ENCODE measurements at regions not wholly inside any gene's neighbourhood (a gene's known extent, or its start where the extent isn't known, plus 50 kb on each side); places are given as distances from the start of the nearest gene placed in this dataset.

GRCh38 chr11:134730561-134731212, 318.6 kb upstream of the B3GAT1 start:
- Histone ChIP-seq H2BK120ac (ENCODE audit: low read depth, low read length, poor library complexity, severe bottlenecking) (no peak overlapping the region), H2BK5ac (ENCODE audit: insufficient read length, low read length) (no peak overlapping the region), H3K14ac (ENCODE audit: insufficient read depth, low read length) (no peak overlapping the region), H3K9me3 (ENCODE audit: control insufficient read depth, low read depth, low read length) (no peaks in the 10 kb centered on the region), H3K4me1 (ENCODE audit: insufficient read depth, low read length) (peaks cover 6% of the 10 kb centered on the region; the same call in 1 of the 2 replicates), H3K4ac (ENCODE audit: low read depth, low read length) (no peak overlapping the region), H4K91ac (ENCODE audit: insufficient read length, low read depth, low read length) (no peak overlapping the region), H2BK20ac (ENCODE audit: low read depth, low read length, poor library complexity, severe bottlenecking) (no peak overlapping the region), H3K79me2 (ENCODE audit: insufficient read depth, low read length) (no peaks in the 10 kb centered on the region), H3T11ph (ENCODE audit: low read length) (no peak overlapping the region), H3K18ac (ENCODE audit: insufficient read length, low read depth, low read length) (no peak overlapping the region), H3K27me3 (ENCODE audit: insufficient read depth, low read length) (no peaks in the 10 kb centered on the region), H3K79me1 (ENCODE audit: insufficient read depth, low read depth, low read length, poor library complexity, severe bottlenecking) (no peaks in the 10 kb centered on the region), H3K56ac (ENCODE audit: insufficient read length, low read depth, low read length) (no peak overlapping the region), H4K20me1 (ENCODE audit: control insufficient read depth, insufficient read depth, insufficient read length) (no peaks in the 10 kb centered on the region), H2AFZ (ENCODE audit: low read length) (no peak overlapping the region), H3K23me2 (ENCODE audit: insufficient read length, low read depth, low read length, poor library complexity, severe bottlenecking) (no peaks in the 10 kb centered on the region), H4K5ac (ENCODE audit: insufficient read length, low read depth, low read length) (no peak overlapping the region), H2BK12ac (ENCODE audit: insufficient read length, low read depth, low read length) (no peak overlapping the region), H4K8ac (replicated peaks; ENCODE audit: insufficient read length, low read depth, low read length) (no peak overlapping the region), H3K27ac (ENCODE audit: insufficient read length, low read depth, low read length) (no peak overlapping the region), H3K23ac (ENCODE audit: insufficient read length, low read depth, low read length) (no peak overlapping the region), H2AK5ac (ENCODE audit: insufficient read length, low read length) (no peak overlapping the region), H3K4me2 (ENCODE audit: insufficient read depth, insufficient read length, low read length) (no peak overlapping the region), H3K9ac (ENCODE audit: extremely low read depth, insufficient read length, low read length) (no peak overlapping the region), H2BK15ac (ENCODE audit: low read depth, low read length) (no peak overlapping the region)
- Mint-ChIP-seq H3K9me3 (no peaks in the 10 kb centered on the region), H3K36me3 (ENCODE audit: insufficient read depth in 1 of 3, low read depth in 3 of 3) (no peaks in the 10 kb centered on the region), H3K4me1 (peaks cover 72 to 76% of the 10 kb centered on the region in 2 experiments), H3K27me3 (ENCODE audit: low read depth) (peaks cover 33% of the 10 kb centered on the region), H3K4me3 (0 out of 5 replicates have a peak overlapping the region, but pooled peaks of 1 of the 2 experiments have one; percentile 10), H3K27ac (peak overlapping the region; percentile 68 to 90 (median 86); a peak in 6 of 7 replicates)
- no CpG with 5 or more reads among the region's 5 CpGs for WGBS (ENCODE audit: extremely low coverage, insufficient read length, low lambda C conversion rate)
- TF ChIP-seq CTCF (conservative IDR thresholded peaks at IDR 0.05): no peak
- DNase-seq: peak; percentile 34
